ENCODE measurements at regions not wholly inside any gene's neighbourhood (a gene's known extent, or its start where the extent isn't known, plus 50 kb on each side); places are given as distances from the start of the nearest gene placed in this dataset.

DNA sequence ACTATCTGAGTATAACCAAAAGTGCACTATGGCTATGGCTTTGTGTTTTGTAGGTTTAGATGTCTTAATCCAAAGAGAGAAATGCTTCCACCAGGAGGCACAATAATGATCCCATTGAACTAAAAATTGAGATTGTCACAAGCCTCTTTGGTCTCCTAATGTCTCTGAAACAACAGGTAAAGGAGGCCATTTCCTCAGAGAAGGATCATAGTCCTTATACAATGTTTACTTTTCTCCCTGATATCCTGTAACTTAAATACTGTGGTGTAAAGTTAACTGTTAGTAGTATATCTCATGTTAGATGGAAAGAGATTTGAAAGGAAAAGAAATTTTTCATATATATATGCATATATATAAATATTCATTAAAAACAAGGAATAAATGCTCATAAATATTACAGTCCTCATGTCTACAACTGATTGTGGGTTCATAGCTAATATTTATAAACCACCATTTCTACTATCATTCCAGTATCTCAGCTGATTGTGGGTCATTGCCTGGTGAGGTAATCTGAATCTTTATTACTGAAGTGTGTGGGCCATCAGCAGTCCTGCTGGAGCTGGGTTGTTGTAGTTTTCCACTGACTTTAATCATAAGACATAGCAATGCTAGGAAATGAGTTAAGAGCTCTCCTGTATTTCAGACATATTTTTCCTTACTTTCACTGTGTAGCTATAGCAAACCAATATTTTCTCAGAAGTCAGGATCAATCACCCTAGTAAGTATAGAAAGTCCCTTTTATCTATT is 1230.4 kb downstream of the PCDH18 start:
- no peak for DNase-seq (ENCODE audit: low spot score)

DNA sequence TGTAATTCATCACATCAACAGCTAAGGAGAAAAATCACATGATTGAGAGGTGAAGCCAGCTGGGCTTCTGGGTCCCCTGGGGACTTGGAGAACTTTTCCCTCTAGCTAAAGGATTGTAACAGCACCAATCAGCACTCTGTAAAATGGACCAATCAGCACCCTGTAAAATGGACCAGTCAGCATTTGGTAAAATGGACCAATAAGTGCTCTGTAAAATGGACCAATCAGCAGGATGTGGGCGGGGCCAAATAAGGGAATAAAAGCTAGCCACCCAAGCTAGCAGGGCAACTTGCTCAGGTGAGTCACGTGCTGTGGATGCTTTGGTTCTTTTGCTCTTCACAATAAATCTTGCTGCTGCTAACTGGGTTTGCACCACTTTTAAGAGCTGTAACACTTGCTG is 1248.3 kb downstream of the PCDH18 start:
- no peak for DNase-seq (ENCODE audit: low spot score)

DNA sequence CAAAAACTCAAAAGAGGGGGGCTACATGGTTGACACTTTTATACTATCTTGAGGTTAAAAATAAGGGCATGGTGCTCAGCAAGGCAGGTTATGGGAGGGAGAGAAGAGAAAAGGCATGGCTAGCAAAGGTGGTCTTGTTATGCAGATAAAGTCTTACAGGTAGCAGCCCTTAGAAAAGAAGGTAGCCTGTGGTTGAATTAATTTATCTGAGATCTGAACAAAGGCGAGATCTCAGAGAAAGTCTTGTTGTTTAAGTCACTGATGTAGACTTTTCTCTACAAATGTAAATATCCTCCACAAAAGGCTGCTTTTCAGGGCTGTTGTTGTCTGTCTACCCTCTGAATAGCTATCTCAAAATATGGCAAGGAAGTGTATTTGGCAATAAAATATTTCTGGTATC is 1250.4 kb downstream of the PCDH18 start:
- no peak for DNase-seq (ENCODE audit: low spot score)

DNA sequence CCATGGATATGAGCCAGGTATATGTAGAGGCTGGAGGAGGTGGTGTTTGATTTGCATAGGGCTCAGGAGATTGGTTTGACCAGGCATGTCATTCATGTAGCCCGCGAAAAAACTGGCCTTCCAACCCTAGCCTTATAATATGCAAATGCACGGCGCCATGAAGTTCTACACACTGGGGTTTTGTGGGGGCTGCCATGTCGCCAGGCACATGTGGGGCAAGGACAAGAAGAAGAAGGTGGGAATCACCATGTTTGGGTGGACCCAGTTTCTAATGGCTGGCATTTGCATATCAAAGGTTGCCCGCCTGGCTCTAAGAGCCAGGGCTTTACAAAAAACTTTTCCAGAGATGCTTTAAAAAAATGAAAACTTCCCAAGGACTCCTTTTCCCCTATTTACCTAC is 1251.0 kb downstream of the PCDH18 start:
- DNase-seq (ENCODE audit: low spot score) = no peak

DNA sequence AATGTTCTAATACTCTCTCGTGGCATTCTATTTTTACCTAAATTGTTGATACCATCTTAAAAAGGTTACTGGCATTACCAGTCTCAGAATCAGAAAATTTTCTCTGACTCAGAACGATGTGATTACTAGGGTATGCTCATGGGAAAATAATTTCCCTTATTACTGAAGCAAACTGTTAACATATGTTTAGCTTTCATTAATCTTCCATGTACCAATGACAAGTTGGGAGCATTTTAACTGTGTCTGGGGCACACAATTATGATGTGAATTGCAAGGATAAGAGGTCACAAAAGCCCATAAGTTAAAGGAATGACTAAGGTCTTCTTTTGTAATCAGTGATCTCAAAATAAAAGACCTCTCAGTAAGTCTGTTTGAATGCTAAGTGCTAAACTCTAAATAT is 1254.6 kb downstream of the PCDH18 start:
- no peak for DNase-seq (ENCODE audit: low spot score)

DNA sequence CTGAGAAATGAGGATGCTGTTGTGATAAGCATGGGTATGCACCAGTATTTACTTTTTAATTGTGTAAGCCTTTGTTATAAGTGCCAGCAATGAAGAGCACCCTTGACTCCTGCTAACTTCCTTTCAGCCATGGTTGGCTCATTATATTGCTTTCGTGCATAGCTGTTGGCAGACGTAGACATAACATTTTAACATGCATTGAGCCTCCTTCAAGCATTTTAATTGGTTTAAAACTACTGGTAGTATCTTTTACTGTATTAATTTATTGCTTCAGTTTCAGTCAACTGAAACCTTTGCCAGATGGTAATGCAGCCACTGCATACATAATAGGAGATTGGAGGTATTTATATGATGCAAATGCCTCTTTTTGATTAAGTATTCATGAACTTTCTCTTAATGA is 1285.4 kb downstream of the PCDH18 start:
- DNase-seq (ENCODE audit: low spot score) = no peak

DNA sequence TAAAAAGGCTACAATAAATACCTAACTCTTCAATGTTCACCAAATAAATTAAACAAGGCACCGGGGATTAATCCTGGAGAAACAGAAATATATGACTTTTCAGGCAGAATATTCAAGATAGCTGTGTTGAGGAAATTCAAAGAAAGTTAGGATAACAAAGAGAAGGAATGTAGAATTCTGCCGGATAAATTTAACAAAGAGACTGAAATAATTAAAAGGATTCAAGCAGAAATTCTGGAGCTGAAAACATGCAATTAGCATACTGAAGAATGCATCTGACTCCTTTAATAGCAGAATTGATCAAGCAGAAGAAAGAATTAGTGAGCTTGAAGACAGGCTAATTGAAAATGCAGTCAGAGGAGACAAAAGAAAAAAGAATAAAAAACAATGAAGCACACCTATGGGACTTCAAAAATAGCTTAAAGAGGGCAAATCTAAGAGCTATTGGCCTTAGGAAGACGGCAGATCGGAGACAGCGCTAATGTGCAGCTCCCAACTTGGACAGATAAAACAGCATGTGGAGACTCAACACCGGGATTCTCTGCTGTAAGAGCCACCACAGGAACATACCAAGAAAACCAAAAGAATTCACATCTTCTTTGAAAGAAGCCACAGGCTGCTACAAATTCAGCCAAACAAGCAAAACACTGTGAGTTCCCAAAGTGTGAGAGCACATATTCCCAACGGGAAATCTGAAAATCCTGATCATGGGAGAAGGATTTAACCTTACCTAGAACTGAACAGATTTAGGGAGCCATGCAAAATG is 1290.9 kb downstream of the PCDH18 start:
- no peak for DNase-seq (ENCODE audit: low spot score)

DNA sequence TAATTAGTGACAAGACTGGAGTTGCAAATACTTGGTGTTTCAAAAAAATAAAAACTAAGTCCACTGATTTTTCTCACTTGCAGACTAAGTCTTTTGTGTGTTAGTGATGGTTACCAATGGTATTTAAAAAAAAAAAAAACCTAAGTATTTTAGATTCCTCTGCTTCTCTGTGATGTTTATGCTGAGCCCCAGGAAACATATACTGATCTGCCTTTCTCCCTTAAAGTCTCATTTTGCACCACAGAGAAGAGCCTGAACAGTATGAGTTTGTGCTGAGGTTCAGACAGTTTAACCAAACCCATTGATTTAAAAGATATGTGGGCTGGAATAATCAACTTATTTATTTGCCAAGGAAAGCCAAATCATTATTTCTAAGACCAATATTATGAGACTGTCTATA is 1305.0 kb downstream of the PCDH18 start:
- DNase-seq (ENCODE audit: low spot score) = no peak

DNA sequence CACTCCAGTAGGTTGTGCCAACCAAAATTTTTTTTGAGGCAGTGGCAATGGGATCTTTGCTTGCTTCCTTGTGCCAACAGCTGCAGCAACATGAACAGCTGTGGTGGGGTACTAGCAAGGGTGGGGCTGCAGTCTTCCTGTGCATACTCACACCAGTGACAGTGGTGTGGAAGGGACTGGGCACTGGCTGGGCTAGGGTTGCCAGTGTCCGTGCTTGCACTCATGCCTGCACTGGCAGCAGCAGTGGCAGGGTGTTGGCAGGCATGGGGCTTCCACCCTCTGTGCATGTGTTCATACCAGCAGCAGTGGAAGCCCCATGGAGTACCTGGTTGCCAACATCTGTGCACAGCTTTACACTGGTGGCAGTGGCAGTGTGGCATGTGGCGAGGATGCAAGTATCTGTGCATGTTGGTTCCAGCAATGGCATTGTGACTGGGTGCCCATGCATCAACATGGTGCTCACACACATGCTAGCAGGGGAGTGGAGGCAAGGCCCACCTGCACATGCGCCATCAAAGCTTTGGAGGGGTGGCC is 1312.6 kb downstream of the PCDH18 start:
- no peak for DNase-seq (ENCODE audit: low spot score)

DNA sequence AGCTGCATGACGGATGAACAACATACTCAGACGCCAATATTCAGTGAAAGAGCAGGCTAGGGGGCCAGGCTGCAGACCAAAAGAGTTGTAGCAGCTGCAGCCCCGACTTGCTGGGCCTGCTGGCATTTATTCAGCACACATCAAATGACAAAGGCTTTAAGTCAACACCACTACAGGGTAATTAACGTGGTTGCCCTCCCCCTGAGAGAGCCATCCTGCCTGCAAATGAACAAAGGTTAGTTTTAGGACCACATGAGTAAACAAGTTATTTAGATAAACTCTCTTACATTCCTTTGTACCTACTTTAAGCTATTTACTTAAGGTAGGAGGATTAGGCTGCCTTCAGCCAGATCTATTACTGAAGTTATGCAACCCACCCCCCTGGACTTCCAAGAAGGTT is 1329.1 kb downstream of the PCDH18 start:
- no peak for DNase-seq (ENCODE audit: low spot score)

DNA sequence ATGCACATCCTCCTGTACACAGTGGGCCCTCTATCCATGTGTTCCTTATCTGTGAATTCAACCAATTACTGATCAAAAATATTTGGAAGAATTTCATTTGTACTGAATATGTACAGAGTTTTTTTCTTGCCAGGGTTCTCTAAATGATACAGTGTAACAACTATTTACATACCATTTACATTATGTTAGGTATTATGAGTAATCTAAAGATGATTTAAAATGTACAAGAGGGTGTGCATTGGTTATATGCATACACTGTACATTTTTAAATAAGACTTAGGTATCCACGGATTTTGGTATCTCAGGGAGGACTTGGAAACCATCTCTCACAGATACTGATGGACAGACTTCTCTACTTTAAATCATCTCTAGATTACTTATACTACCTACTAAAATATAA is 1333.9 kb downstream of the PCDH18 start:
- no peak for DNase-seq (ENCODE audit: low spot score)

DNA sequence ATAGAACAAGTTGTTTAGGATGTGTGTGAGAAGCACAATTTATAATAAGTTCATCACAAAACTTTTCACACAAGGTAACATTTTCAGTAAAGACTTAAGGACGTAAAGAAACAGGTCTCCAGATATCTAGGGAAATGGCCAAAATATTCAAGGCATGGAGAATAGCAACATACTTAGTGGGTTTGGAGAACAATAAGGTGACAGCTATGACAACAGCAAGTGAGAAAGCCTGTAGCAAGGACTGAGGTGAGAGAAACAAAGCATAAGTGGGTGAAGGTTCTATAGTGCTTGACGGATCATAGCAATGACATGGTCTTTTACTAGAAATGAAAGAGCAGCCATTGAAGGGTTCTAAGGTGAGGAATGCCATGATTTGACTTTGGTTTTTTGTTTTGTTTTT is 1337.3 kb downstream of the PCDH18 start:
- DNase-seq (ENCODE audit: low spot score) = no peak

DNA sequence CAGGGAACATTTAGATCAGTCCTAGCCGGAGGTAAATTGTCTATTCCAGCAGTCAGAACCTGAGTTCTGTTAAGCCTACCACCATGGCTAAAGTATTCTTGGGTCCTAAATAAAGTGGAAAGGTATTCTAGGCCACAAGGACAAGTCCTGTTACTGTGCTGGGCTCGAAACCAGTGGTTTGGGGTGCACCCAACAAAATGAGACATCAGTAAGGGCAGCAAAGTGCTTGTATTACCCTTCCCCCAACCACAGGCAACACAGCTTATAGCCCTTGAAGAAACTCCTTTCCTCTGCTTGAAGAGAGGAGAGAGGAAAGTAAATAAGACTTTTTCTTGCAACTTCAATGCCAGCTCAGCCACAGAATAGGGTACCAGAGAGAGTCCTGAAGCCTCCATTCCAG is 1345.6 kb downstream of the PCDH18 start:
- no peak for DNase-seq (ENCODE audit: low spot score)

DNA sequence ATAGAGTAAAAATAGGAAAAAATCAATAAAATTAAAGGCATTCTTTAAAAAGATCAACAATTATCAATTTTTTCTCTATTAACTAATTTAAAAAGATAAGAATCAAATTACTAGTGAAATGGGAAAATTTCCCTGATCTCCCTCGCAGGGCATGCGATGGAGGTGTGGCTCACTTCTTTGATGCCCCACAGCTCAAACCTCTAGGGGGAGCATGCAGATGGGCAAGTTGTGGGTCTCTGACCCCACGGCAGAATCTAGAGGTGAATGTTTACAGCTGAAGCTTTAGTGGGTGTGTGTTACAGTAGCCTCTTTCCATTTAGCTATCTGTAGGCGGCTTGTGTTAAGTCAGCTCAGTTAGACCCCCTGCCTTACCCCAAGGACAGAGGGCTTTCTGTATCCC is 1348.8 kb downstream of the PCDH18 start:
- no peak for DNase-seq (ENCODE audit: low spot score)

DNA sequence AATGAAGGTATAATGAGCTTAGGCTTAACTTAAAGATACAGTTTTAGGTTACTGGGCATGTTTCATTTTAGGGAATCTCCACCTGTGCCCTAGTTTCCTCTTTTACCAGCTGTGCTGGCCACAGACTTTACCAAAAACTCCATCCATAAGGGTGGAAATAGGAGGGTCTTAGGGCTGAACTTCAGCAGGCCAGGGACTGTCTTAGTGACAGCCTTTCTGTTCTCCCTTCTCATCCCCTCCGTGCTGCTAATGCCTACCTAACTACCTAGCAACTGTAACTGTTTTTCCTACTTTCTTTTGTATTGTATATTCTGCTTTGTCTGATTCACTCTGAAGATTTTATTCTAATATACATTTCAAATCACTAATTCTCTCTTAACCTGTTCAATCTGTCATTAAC is 1375.3 kb downstream of the PCDH18 start:
- DNase-seq (ENCODE audit: low spot score) = no peak

DNA sequence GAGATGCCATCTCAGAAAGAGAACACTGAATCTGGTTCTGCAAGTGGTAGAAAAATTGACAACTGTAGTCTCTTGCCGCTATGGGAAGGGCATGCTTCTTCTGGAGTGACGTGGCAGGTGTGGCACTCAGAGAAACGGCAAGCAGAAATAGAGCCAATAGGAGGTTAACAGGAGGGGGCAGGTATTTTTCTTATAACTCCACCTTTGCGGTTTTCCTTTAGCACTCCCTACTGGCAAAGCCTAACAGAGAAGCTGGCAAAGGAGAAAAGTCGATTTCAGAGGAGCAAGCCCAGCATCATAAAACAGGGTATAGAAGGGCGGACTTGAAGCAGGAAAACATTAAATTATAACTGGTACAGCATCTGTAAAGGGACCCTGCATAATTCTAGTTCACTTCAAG is 1382.2 kb downstream of the PCDH18 start:
- no peak for DNase-seq (ENCODE audit: low spot score)

DNA sequence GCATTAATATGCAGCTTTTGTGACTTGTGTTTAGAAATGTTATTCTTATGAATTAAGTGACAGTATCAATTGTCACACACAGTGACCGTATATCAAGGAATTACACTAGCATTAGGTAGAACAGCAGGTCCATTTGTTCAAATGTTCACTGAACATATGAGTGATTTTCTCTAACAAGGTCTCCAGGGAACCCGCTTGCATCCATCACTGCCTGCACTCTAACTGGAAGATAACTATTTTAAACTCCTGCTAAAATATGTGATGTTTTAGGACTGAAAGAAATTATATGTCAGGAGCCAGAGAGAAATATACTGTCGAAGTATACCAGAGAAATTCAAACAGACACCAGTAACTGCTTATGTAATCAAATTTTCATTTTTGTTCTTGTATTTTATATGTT is 1395.7 kb downstream of the PCDH18 start:
- no peak for DNase-seq (ENCODE audit: low spot score)

DNA sequence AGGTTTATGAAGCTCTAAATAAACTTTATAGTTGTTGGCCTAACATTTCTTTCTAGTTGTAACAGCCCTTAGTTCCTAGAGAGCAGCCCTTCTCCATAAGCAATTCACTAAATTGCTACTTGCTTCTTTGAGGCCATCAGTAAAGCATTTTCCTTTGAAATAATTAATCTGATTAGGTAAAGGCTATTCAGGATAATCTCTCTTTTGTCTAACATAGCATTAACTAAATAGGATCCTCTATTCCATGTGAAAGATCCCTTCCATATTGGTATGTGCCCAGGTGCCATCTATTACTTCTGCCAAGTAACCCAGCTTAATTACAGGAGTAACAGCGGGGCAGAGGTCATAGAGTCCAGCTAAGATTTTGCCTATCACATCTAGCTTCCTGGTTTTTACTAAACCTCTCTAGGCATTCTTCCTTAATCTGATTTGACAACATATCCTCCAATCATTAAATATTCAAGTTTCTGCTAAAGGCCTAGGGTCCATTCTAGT is 1408.0 kb downstream of the PCDH18 start:
- no peak for DNase-seq (ENCODE audit: low spot score)

DNA sequence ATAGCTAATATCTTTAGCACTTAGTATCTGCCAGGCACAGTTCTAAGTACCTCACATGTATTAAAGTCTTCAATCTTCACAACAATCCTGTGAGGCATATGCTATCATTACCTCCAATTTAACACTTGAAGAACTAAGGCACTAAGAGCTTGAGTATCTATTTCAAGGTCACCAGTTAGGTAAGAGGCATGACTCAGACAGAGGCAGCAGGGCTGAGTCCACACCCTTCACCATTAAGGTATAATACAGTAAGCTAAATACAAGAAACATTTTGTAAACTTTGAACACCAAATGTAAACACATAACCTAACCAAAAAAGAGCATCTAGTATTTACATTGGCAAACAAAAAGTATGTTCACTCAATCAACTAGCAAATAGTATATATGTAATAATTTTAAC is 1410.9 kb downstream of the PCDH18 start:
- DNase-seq (ENCODE audit: low spot score) = no peak

DNA sequence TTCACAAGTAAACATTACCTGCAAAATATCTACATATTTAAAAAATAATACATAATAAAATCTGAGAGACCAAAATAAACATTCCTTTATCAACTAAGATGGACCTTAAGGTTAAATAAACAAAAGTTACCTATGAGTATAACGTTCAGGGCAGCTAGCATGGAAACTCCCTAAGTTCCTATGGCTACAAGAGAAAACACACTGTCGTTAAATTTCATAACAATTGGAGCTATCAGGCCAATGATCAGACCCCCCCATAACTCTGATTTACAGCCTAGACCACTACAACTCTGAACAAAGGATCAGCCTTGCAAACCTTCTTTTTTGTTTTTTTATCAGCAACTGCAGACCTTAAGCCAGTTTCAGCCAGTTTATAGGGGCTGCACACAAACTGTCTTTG is 1418.4 kb downstream of the PCDH18 start:
- no peak for DNase-seq (ENCODE audit: low spot score)

DNA sequence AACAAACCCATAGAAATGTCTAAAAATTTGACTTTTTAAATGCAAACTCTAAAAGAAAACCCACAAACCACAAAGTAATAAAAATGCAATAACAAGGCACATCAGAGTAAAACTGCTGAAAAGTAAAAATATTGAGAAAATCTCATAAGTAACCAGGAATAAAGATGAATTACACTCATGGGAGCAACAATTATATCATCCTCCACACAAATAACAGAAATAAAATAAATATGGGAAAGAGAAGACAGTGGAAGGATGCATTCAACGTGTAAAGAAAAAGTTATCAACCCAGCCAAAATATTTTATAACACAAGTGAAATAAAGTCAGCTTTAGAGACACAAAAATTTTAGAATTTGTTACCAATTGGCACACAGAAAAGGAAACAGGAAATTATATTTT is 1420.2 kb downstream of the PCDH18 start:
- no peak for DNase-seq (ENCODE audit: low spot score)

DNA sequence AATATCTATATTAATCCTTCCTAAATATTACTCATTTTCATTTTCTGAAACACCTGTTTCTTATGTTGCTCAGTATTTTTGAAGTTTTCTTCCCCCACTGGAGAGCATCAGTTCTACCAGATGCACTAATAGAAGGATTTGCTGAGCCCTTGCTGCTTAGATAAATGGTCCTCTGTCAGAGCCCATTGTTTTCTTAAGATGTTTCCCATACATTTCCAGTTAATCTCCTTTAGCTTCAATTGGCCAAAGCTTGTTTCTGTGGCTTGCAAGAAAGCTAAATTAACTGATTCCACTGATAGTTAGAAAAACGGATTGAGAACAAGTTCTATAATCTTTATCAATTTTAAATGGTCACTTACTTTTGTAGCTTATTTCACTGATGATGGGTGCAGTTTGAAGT is 1425.5 kb downstream of the PCDH18 start:
- DNase-seq (ENCODE audit: low spot score) = no peak

DNA sequence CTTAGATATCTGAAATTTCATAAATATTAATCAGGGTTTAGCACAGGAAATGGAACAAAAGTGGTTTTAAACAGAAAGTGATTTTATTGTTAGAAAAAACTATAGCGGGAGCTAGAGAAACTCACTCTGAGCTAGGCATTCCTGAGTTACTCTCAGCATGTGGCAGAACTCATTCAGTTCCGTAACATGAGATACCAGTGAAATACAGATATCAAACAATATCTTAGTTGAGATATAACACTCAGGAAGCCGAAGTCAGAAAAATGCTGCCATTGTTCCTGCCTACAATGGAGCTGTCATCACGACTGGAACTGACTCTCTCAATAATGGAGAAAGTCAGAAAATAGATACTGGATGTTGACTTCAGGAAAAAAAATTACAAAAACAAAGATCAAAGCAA is 1428.7 kb downstream of the PCDH18 start:
- no peak for DNase-seq (ENCODE audit: low spot score)

Measured in hematopoietic multipotent progenitor cell treated with erythropoietin and hydrocortisone succinate and interleukin-3 and kit ligand, for 15 days (in vitro differentiated cells).